OCI-LY1 (cell line): ENCODE measurements at regions not wholly inside any gene's neighbourhood (a gene's known extent, or its start where the extent isn't known, plus 50 kb on each side); places are given as distances from the start of the nearest gene placed in this dataset.
"Not testable (repeated sequence)": the region's sequence is repeated elsewhere in the genome, so short reads cannot be mapped to it uniquely, and the experiment has no call there.

Source experiments
- H2AFZ ChIP-seq: fragments of 200-600 bp; sonication (generic), shearing (Covaris generic); 2 replicates; pipeline ENCODE4 v1.6.0; 2014; ENCODE audit warnings: antibody characterized with exemption, mild to moderate bottlenecking, low read length
- H3F3A ChIP-seq: fragments of 200-600 bp; sonication (generic), shearing (Covaris generic); 2 replicates; pipeline ENCODE4 v1.6.0; 2014; ENCODE audit warnings: mild to moderate bottlenecking, antibody characterized with exemption, low read length, moderate library complexity; ENCODE audit not compliant: insufficient read depth
- H3K27ac ChIP-seq: fragments of 200-600 bp; sonication (generic); 2 replicates; pipeline ENCODE4 v1.5.1; 2014; ENCODE audit warnings: low read length, mixed run types, mild to moderate bottlenecking, low read depth; ENCODE audit not compliant: poor library complexity, severe bottlenecking
- H3K27me3 ChIP-seq: fragments of 200-600 bp; sonication (generic); 2 replicates; pipeline ENCODE4 v1.6.0; 2014; ENCODE audit warnings: antibody characterized with exemption, mild to moderate bottlenecking, low read length, moderate library complexity; ENCODE audit not compliant: insufficient read depth
- H3K36me3 ChIP-seq: fragments of 200-600 bp; sonication (generic); 2 replicates; pipeline ENCODE4 v1.6.1; 2014; ENCODE audit warnings: mild to moderate bottlenecking, antibody characterized with exemption, low read length, moderate library complexity, mixed read lengths; ENCODE audit not compliant: insufficient read depth
- H3K4me1 ChIP-seq: fragments of 200-600 bp; sonication (generic); 2 replicates; pipeline ENCODE4 v1.5.1; 2014; ENCODE audit warnings: mild to moderate bottlenecking, low read length, moderate library complexity; ENCODE audit not compliant: insufficient read depth, severe bottlenecking
- H3K4me2 ChIP-seq: fragments of 200-600 bp; sonication (generic), shearing (Covaris generic); 2 replicates; pipeline ENCODE4 v1.6.1; 2014; ENCODE audit warnings: low read length
- H3K4me3 ChIP-seq: fragments of 200-600 bp; sonication (generic); 2 replicates; pipeline ENCODE4 v1.5.1; 2014; ENCODE audit warnings: low read length, low read depth, mild to moderate bottlenecking, mixed read lengths; ENCODE audit not compliant: poor library complexity, severe bottlenecking
- H3K79me2 ChIP-seq: fragments of 200-600 bp; shearing (Covaris generic); 2 replicates; pipeline ENCODE4 v1.6.1; 2016; ENCODE audit warnings: mixed run types, low read length, mixed read lengths; ENCODE audit not compliant: insufficient read depth
- H3K9ac ChIP-seq: fragments of 200-600 bp; sonication (generic), shearing (Covaris generic); 2 replicates; pipeline ENCODE4 v1.6.1; 2014; ENCODE audit warnings: mild to moderate bottlenecking, low read length, mixed read lengths
- H3K9me2 ChIP-seq: fragments of 200-600 bp; sonication (generic), shearing (Covaris generic); 2 replicates; pipeline ENCODE4 v1.6.1; 2014; ENCODE audit warnings: low read depth, mild to moderate bottlenecking, low read length, mixed read lengths
- H3K9me3 ChIP-seq: fragments of 200-600 bp; shearing (Covaris generic); 2 replicates; pipeline ENCODE4 v1.6.1; 2014; ENCODE audit warnings: low read length, mixed read lengths
- H4K20me1 ChIP-seq: fragments of 200-600 bp; sonication (generic), shearing (Covaris generic); 2 replicates; pipeline ENCODE4 v1.6.0; 2016; ENCODE audit warnings: mild to moderate bottlenecking, low read length; ENCODE audit not compliant: insufficient read depth
- CTCF ChIP-seq: fragments of 200-600 bp; sonication (generic), shearing (Covaris generic); IDR thresholded peaks from 2 replicates; pipeline ENCODE4 v1.5.1; 2017; ENCODE audit warnings: mild to moderate bottlenecking, antibody characterized with exemption, low read length, moderate library complexity, mixed read lengths
- EZH2 ChIP-seq: fragments of 200-600 bp; sonication (generic), shearing (Covaris generic); IDR thresholded peaks from 2 replicates; pipeline ENCODE4 v1.8.0; 2017; ENCODE audit warnings: borderline replicate concordance, mixed run types, mild to moderate bottlenecking, antibody characterized with exemption, low read length, moderate library complexity, mixed read lengths

GRCh38 chr3:153980252-153980590, 141.0 kb upstream of the ARHGEF26 start:
- H3K9me2 ChIP-seq = no peaks in the 10 kb centered on the region
- H3K9ac ChIP-seq = no peak overlapping the region
- H3K36me3 ChIP-seq = no peaks in the 10 kb centered on the region
- no peaks in the 10 kb centered on the region for H3K9me3 ChIP-seq
- no peak overlapping the region for H2AFZ ChIP-seq
- no peaks in the 10 kb centered on the region for H3F3A ChIP-seq
- H4K20me1 ChIP-seq = no peaks in the 10 kb centered on the region
- no peaks in the 10 kb centered on the region for H3K27me3 ChIP-seq
- no peaks in the 10 kb centered on the region for H3K4me1 ChIP-seq
- no peak for TF ChIP-seq CTCF
- TF ChIP-seq EZH2 = no peak
- H3K79me2 ChIP-seq = no peaks in the 10 kb centered on the region
- no peak overlapping the region for H3K4me2 ChIP-seq
- H3K4me3 ChIP-seq = no peak overlapping the region
- H3K27ac ChIP-seq = no peak overlapping the region

GRCh38 chr3:153997364-153997763, 123.8 kb upstream of the ARHGEF26 start:
- H3K36me3 ChIP-seq, H3K4me3 ChIP-seq, H3K9me3 ChIP-seq, H3K4me1 ChIP-seq, H3F3A ChIP-seq, H3K9me2 ChIP-seq, H3K27ac ChIP-seq, H3K27me3 ChIP-seq, H3K79me2 ChIP-seq, H3K9ac ChIP-seq, H4K20me1 ChIP-seq, H2AFZ ChIP-seq, H3K4me2 ChIP-seq: not testable (repeated sequence)
- peak; percentile 41 for TF ChIP-seq CTCF

- H3K4me3 ChIP-seq = no peak overlapping the region
- H3K9ac ChIP-seq = no peak overlapping the region
- no peak overlapping the region for H2AFZ ChIP-seq
- no peaks in the 10 kb centered on the region for H3K4me1 ChIP-seq
- no peaks in the 10 kb centered on the region for H3K9me2 ChIP-seq
- no peaks in the 10 kb centered on the region for H3K79me2 ChIP-seq
- H3K4me2 ChIP-seq = no peak overlapping the region
- no peak for TF ChIP-seq CTCF
- no peak for TF ChIP-seq EZH2
- H3K36me3 ChIP-seq = no peaks in the 10 kb centered on the region
- no peak overlapping the region for H3K27ac ChIP-seq
- no peaks in the 10 kb centered on the region for H3F3A ChIP-seq
- no peaks in the 10 kb centered on the region for H3K9me3 ChIP-seq
- H3K27me3 ChIP-seq = no peaks in the 10 kb centered on the region
- H4K20me1 ChIP-seq = no peaks in the 10 kb centered on the region
These were observed 117.5 kb upstream of the ARHGEF26 start for GRCh38 chr3:154003649-154004048.
